ENCODE measurements at regions not wholly inside any gene's neighbourhood (a gene's known extent, or its start where the extent isn't known, plus 50 kb on each side); places are given as distances from the start of the nearest gene placed in this dataset.

DNA sequence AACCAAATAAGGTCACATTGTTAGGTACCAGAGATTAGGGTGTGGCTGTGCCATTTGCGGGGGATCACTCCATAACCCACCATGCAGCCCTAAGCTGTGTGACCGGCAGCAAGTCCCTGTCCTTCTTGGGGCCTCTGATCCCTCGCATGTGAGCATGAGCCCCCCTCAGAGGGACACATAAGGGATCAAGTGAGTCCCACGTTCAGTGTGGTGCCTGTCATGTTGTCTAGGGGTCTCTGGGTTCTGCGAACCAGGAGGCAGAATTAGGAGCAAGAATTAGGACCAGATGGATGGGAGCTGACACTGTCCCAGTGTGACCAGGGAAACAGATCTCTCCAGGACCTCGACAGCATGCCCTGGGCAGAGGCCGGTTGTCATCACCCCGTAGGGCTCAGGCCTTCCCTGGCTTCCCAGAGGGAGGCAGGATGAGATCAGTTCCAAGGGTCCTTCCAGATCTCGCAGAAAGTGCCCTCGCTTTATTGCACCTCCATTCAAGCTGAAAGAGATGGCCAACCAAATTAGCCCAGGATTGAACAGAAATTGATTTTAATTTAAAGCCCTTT lies 113.2 kb upstream of the OTOS start:
- H3K27ac ChIP-seq: no peak overlapping the region
- TF ChIP-seq CTCF (conservative IDR thresholded peaks at IDR 0.05): no peak

- no peak overlapping the region for H3K27ac ChIP-seq
Observed at GRCh38 chr2:240254337-240255164, 114.1 kb upstream of the OTOS start.

GRCh38 chr2:240255165-240255491 lies 114.7 kb upstream of the OTOS start:
- TF ChIP-seq CTCF (conservative IDR thresholded peaks at IDR 0.05): no peak
- H3K27ac ChIP-seq: no peak overlapping the region

More at GRCh38 chr2:240254337-240255164, 114.1 kb upstream of the OTOS start:
- TF ChIP-seq CTCF (conservative IDR thresholded peaks at IDR 0.05): no peak

DNA sequence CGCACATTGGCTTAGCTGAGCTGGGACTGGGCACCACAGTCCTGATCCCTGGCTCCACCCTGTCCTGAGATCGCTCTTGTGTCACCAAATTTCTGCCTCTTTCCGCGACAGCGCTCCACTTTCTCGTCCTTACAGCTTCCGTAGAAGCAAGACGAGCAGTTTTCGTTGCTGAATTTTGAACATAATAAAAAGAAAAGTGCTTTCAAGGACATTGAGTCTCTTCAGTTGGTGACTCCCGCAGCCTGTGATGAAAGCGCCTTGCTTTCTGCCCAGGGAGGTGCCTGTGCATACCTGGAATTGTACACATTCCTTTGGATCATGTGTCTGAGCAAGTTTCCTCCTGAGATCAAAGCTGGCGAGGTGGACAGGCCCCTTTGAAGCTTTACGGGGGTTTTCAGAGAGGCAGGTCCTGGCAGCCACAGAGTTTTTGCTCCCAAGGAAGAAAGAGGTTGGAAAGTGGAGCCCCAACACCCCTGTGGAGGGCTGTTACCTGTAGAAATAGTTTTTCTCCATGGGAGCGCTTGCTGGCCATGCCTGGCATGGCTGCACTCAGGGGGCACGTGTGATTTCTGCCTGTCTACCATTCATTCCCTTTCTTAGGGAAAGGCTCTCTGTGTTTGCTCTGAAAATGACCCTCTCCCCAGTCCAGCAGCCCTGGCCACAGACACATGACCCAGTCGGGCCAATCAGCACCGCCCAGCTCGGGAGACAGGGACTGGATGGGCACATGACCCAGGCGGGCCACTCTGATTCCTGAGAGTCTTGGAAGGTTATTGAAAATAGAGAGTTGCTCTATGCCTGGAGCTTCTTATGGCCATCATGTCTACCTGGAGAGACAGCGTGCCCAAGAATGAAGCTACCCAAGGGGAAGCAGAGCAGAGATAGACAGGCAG lies 115.6 kb upstream of the OTOS start:
- H3K27ac ChIP-seq: no peak overlapping the region
- no peak for TF ChIP-seq CTCF (conservative IDR thresholded peaks at IDR 0.05)

GRCh38 chr2:240256704-240257637 lies 116.5 kb upstream of the OTOS start:
- H3K27ac ChIP-seq: no peak overlapping the region
- TF ChIP-seq CTCF (conservative IDR thresholded peaks at IDR 0.05): no peak

- no peak for TF ChIP-seq CTCF (conservative IDR thresholded peaks at IDR 0.05)
- H3K27ac ChIP-seq: no peak overlapping the region
Observed at GRCh38 chr2:240257940-240258580, 117.6 kb upstream of the OTOS start.

All from VCaP (cell line).